ENCODE measurements at regions not wholly inside any gene's neighbourhood (a gene's known extent, or its start where the extent isn't known, plus 50 kb on each side); places are given as distances from the start of the nearest gene placed in this dataset.

DNA sequence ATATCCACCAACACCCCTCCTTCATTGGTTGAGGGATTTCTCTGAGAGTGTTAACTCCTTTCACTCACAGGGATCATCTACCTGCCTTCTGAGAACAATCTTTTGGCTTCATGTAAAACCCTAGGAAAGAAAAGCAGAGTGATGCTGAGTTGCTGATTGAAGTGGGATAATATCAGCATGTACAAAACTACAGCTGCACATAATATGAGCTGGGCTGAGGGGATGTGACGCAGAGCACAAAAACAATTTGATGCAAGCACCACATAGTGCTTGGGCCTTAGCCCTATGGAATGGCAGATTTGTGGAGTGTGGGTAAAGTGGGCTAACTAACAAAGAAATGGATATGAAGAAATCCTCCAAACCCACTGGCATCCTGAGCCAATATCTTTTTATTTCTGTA, 267.6 kb upstream of the KCNH8 start:
- no peak for DNase-seq

DNA sequence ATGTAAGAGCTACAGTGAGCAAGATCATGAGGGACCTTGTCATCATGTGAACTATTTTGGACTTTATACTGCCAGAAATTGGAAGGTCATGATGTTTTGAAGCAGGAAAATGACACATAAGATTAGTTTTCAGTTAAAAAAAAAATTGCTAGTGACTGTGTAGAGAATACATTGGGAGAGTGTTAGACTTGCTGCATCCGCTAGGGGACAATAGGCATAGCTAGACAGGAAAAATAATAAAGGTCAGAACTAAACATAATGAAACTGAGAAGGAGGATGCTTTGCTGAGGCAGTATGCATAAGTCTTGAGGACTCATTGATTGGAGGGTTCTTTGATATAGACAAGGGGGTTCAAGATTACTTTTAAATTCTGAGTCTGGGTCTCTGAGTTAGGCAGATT, 275.8 kb upstream of the KCNH8 start:
- no peak for DNase-seq

DNA sequence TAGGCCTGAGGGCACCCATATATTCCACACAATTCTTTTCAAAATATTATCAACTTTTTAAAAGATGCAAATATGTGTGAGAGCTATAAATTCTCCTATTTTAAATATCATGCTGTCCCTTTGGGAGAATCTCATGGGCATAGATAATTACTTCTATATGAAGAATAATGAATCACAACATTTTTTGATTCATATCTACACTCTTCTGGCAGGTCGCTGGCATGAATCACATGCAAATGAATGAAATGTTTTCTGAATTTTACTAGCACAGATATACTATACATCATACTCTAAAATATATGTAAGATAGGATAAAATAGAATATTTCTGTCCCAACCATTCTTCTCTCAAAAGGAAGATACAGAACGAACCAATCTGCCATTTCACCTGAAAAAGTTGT, 277.7 kb upstream of the KCNH8 start:
- no peak for DNase-seq

DNA sequence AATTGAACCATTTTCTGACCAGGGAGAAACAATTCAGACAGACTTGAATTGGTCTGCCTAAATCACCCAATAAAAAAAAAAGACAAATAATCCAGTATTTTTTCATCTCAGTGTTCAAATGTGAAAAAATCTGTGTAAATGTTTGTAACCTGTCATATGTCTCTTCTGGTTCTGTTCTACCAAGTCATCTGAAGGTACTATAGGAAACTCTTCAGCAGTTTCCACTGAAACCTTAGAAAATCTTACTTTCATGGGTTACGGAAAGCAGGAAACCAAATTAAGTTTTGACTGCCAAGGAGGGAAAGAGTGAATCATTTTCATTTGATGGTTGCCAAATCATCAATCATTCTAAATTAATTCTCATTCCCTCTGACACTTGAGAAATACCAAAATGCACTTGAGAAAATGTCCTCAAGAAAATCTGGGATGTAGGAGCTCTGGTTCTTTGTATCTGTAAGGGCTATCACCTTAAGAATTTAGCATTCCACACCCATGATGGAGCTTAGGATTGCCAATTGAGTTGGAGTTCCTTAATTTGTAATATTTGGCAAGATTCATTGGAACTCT, 278.2 kb upstream of the KCNH8 start:
- no peak for DNase-seq

DNA sequence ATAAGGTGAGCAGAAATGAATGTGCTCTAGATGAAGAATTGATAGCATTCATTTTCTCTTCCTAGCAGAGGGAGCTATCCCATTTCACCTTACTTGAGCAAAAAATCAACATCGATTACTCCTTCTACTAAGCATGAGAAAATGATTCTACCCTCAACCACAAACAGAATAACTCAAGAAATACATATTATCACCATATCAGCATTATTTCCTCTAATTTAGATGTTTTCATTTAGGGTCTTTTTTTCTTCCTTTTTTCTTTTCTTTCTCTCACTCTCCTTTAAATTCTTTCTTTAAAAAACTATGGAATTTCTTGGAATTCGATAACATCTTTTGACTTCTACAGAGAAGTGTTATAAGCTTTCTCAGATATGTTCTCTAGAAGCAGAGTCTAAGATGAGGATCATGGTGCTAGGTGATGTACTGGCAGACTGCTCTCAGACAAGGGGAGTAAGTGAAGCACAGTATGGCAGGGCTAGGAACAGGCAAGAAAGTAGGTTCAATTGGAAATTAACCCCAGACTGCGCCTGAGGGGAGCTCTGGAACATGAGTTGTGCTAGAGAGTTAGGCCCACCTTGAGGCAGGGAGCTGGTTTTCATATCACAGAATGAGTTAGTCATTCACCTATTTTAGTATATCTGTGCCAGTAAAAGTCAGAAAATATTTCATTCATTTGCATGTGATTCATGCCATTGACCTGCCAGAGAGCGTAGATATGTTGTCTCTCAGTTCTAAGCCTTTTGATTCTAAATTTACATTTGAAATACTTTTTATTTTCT, 279.2 kb upstream of the KCNH8 start:
- peak; percentile 10 for DNase-seq

DNA sequence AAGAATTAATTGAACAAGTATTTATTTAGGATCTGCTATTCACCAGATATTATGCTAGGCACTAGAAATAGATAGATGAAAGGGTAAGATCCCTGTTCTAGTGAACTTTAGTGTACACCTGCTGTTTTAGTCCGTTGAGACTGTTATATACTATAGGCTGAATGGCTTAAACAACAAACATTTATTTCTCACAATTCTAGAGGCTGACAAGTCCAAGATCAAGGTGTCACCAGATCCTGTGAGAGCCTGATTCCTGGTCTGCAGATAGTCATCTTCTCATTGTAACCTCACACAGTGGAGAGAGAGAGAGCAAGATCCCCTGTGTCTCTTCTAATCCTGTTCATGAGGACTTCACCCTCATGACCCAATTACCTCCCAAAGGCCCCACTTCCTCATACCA, 281.4 kb upstream of the KCNH8 start:
- DNase-seq, result no peak

DNA sequence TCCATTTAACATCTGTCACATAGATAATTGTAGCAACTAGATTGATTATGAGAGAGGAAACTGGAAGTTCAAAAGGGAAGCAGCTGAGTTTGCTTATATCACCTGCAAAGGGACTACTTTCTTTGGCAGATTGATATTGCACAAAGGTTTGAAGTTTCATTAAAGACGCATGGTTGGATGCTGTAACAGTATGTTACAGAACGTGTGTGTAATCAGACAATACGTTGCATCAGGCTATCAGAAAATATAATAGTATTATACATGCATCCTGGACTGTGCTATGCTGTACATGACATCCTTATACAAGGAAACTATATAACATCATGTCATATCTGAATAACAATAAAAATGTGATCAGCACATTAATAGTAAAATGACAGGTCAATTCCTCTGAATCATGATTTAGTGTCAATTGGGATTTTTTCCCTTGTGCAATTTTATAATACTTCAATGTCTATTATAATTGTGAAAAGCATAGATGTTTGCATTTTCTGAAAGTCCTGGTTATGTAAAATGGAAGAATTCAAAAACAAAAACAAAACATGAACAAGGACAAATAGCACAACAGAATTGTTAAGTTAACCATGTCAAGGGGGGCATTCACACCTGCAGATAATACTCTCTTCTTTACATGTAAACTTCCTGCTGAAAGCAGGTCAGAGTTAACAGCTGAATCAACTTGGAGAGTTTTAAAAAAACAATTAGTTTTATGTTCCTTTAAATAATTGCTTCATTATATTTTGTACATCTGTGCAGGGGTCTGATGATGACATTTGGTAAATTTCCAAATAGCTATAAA, 283.2 kb upstream of the KCNH8 start:
- DNase-seq, result no peak

DNA sequence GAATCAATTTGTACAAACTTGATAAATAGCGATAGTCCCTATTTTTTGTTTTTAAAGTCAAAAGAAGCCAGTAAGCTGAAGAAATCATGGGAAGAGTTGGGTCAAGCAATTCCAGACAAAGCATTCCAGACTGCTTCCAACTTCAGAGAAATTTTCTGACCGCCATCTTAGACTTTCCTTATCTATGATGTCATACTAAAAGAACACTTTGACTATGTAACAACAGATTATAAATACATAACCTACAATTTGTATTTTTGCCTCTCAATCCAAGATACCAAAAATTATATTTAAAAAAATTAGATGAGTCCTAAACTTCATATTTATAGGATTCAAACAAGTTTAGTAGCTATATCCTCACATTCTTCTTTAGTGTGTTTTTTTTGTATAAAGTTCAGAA, 286.2 kb upstream of the KCNH8 start:
- DNase-seq, result no peak

DNA sequence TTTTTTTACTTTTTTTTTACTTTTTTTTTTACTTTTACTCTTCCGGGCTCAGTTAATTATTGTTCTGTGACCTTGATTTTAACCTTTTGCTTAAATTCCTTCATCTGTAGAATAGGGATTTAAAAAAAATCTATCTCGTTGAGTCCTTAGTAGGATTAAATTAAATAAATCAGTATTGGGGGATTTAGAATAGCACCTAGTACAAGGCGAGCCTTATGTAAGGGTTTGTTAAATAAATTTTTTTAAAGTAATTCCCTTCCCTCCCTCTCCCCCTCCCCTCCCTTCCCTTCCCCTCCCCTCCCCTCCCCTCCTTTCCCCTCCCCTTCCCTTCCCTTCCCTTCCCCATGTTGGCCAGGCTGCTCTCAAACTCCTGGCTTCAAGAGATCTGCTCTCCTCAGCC, 287.2 kb upstream of the KCNH8 start:
- DNase-seq, result no peak

DNA sequence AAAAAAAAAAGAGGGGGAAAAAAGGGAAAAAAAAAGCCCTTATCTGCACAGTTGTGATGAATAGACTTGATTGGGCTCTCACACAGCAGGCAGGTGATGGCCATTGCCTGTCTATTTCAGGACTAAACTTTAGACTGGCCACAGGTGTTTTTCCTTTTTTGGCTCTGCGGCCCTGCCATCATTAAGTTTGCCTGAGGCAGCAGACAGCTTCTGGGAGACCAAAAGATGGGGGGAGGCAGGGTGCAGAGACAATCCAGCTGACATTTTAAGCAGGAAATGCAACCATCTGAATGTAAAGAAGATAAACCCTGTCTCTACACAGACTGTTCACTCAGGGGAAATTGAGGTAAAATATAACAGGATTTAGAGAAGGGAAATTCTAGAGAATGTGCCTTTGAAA, 295.0 kb upstream of the KCNH8 start:
- DNase-seq, result no peak

DNA sequence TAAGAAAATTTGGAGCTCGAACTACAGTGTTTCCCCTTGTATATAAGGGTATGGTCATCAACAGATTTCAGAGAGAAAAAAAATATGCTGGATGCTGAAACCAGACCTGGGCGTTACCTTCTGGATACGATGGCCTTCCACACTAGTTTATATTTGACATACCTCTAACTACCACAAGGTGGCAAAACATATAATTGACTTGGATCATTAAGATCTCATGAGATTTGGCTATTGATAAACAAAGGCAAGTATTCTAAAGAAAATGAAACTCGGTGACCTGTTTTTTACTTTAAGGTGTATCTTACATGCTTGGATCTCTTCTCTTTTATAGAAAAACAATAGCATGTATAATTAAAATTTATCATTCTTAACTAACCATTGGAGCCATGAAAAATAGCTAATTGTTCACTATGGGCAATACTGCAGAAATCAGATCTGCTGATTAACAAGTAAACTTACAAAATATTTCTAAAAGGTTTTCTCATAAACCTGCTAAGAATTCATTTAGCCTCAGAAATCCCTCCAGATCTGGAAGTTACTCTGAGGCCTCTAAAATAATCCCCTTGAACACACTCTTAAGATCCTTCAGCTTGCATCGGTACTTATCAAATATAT, 300.6 kb upstream of the KCNH8 start:
- DNase-seq, result no peak

DNA sequence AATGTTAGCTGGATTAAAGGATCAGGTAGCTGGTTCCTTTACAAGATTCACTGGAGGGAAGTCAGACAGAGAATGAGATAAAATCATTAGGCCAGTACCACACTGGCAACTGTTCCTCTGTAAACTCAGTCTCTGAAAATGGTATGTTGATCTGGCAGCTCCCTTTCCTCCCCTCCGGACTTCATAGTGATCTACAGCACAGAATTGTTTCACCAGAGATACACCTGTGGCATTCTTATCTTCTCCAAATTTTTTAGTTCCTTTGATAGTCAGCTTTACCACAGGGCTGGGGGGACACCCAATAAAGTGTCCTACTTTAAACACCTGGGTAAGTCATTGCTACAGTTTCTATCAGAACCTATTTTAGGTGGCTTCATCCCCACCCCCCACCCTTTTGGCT, 304.3 kb upstream of the KCNH8 start:
- no peak for DNase-seq

DNA sequence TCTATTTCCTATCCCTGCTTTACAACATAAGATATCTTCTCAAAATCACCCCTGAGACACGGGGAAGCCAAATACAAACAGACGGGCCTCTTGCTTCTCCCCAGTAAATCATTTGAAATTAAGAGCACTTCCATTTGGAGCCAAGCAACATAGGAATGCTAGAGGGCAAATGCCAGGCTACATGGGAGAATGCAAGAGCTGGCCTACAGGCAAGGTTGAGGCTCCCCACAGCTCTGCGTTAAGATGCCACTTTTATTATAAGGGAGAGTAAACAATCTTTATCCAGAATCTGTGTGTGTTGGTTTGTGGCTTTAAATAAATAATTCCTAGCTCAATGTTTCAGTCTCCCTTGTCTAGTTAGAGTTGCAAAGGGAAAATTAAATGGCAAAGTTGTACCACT, 305.1 kb upstream of the KCNH8 start:
- DNase-seq, result no peak

DNA sequence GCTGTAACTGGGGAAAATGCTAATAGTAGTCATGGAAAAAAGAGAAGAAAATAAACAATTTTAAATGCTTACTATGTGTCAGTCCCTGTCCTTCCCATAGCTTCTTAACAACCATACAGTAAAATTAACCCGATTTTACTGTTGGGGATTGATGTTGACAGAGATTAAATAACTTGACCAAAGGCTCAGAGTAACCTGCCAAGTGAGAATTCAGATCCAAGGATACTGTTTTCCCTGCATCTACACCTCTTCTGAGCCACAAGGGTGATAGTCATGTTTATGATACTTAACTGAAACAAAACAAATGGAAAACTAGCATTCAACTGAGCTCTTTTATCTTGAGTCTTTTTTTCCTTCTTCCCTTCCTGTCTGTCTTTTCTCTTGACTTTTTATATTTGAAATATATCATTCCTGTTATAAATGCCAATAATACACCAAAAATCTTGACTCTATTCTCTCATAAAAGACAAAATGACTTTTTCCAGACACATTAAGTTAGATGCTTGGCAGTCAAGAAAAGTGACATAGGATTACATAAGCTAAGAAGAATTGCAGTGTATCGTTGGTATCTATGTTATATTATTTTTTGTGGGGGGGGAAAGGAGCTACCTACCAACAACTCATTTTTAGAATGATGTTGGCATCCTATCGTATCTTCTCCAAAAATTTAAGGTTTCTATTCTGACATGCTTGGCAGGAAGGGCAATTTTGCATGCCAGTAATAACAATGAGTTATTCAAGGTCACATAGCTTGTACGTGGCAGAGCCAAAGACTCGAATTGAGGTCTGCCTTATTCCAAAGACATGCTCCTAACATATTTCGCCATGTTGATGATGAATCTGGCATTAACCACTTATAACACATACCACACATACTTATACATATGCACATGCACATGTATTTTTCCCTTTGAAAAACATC, 306.6 kb upstream of the KCNH8 start:
- no peak for DNase-seq

DNA sequence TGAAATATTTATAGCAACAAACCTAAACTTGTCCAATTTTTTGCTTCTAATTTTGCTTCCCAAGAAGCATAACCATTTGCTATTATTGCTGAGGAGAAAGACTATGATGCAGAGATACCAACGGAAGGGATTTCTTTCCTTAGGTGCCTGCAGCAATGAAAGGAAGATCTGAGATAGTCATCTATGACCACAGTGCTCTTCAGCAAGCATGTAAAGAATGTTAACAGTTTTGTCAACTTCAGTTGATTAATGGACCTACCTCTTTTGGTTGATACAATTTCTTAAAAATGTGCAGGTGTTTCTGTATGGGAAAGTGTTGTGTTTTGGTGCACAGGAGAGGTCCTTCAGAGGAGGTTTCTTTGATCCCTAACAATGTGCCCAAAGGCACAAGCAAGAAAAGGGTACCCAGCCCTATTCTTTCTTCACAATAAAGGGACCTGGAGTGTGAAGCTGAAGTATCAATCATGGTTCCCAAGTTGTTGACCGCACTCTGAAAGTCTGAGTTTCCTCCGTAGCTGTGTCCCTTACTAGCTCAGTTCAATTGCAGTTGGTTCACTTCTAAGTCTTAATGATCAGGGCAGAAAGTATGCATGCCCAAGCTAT, 307.7 kb upstream of the KCNH8 start:
- DNase-seq, result no peak

DNA sequence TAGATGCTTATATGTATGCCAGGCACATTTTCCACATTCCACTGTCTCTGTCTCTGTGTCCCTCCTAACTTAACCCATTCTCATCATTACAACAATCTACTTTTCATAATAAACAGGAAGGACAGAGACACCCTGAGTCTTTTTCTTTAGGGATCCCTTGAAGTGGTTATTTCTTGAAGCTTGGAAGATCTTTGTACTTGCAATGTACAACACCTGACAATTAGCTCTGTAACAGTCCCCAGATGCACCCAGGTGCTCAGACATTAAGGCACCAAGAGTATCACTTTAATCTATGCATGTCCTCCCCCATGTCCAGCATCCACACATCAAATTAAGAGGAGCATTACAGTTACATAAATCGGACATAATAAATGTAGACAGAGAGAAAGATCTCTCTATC, 309.6 kb upstream of the KCNH8 start:
- no peak for DNase-seq

DNA sequence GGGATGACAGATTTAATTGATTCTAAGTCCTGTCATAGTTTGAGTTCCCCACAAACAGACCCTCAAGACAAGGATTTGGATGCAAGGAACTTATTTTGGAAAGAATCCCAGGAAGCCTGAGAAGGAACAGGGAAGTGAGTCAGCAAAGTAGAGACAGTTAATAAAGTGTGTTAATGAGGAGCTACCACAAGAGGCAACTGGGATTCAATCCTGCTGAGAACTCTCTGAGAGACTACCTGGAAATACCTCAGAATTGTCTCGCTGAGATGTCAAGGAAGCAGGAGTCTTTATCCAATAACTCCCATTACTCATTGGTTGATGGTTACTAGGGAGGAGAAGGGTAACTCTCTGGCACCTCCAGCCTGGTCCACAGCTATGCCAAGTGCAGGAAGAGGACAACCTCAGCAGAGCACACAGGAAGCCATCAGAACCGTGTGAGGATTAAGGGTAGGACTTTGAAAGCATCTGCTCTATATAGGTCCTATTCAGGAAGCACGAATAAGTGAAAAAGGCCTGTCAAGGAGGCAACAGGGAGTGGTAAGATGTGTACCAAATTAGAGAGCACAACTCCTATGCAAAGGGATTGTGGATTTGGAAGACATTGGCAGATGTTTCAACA, 311.1 kb upstream of the KCNH8 start:
- no peak for DNase-seq

DNA sequence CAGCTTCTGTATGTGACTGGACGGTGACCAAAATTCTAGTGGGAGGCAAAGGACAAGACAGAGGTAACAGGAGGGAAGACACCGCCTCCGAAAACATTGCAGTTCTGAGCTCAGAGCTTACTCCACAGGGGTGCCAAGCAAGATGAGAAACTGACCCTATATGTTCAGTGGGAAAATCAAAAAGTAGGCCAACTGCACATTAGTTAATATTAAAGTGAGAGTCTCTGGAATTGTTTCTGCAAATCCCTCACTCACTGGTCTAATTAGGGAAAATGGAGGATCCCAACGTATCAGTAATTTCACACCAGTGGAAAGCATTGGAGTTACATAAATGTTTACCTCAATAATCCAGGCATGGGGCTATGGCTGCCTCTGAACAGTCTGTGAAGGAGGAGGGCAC, 313.3 kb upstream of the KCNH8 start:
- no peak for DNase-seq

DNA sequence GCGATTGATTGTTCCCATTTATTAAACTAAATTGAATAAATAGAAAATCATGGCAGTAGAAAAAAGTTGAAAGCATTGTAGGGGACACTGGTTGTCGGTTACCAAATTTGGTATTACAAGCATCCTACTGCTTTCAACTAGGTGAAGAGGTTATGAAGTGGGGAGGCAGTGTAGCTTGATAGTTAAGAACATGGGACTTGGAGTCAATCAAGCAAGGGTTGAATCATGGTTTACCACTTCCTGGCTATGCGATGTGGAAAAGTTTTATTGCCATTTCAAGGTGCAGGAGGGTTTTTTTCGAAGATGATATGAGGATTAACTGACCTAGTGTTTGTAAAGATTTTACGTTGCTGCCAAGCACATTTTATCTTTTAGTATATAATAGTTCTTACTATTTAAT, 318.2 kb upstream of the KCNH8 start:
- no peak for DNase-seq

DNA sequence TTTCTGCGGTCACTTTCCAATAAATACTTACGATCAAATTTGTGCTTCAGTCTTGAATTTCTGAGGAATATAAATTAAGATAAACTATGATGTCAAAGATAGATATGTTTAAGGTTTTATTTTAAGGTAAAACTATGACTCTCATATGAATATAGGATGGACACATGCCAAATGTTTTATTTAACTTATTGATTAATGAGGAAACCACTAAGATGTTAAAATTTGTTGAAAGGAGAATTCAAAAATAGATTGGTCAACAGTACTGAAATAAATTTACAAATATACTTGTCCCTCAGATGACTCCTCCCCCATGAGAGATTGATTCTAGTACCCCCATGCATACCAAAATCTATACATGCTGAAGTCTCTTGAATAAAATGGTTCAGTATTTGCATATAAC, 319.7 kb upstream of the KCNH8 start:
- DNase-seq, result no peak

DNA sequence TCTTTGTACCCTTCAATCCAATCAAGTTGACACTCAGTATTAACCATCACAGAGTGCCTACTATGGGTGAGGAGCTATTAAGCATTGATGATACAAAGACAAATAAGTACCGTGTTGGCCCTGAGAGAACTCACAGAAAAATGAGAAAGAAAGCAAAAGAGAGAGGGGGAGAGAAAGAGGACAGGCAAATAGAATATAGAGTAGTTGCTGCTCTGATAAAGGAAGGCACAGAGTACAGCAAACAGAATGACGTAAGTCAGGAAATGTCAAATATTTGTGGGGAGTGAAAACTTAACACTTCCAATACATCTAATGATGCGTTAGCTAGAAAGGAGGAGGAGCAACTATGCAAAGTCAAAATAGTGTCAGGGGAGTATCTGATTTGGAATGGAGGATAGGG, 320.6 kb upstream of the KCNH8 start:
- DNase-seq, result no peak

DNA sequence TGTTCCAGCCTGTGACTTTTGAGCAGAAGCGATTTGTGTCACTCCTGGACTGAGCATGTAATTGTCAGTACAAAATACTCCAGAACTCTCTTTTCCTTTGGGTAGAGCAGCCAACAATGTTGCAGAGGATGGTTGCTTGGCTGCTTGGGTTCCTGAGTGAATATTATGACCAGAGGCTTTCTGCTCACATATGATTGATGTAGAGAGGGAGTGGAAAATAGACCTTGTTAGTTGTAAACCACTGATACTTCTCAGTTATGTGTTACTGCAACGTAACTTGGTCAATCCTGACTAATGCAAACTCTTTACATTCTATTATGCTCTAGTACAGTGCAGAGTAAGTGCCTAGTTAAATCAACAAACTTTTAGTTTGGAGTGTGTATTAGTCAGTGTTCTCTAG, 322.6 kb upstream of the KCNH8 start:
- DNase-seq, result no peak
